ENCODE measurements at regions not wholly inside any gene's neighbourhood (a gene's known extent, or its start where the extent isn't known, plus 50 kb on each side); places are given as distances from the start of the nearest gene placed in this dataset.

GRCh38 chr4:106426069-106426468, 57.5 kb upstream of the GIMD1 start:
- TF ChIP-seq POLR2A (IDR thresholded peaks at IDR 0.05) = no peak
- no peak for TF ChIP-seq POLR2AphosphoS5 (IDR thresholded peaks at IDR 0.05)

Data from suprapubic skin (tissue), 4 donors.